ENCODE measurements at regions not wholly inside any gene's neighbourhood (a gene's known extent, or its start where the extent isn't known, plus 50 kb on each side); places are given as distances from the start of the nearest gene placed in this dataset.

GRCh38 chr6:96279084-96279483, 242.5 kb upstream of the UFL1 start:
- 10% methylated on average over 1 of the region's 1 CpG for WGBS (ENCODE audit: insufficient coverage, low coverage, missing lambda C conversion rate)
- no peaks in the 10 kb centered on the region for H3K27me3 ChIP-seq (ENCODE audit: control insufficient read depth in 2 of 2, insufficient read depth in 2 of 2, low read length in 2 of 2)
- H3K4me1 ChIP-seq (replicated peaks in 1 of 2; ENCODE audit: control insufficient read depth in 2 of 2, insufficient read depth in 2 of 2, low read length in 2 of 2): no peaks in the 10 kb centered on the region
- no peak for TF ChIP-seq MTA3 (IDR thresholded peaks at IDR 0.05; ENCODE audit: borderline replicate concordance)
- TF ChIP-seq ZBTB26 (CRISPR knock-in tag; IDR thresholded peaks at IDR 0.05): no peak
- no peak for TF ChIP-seq CBFB (CRISPR knock-in tag; IDR thresholded peaks at IDR 0.05)
- no peak for TF ChIP-seq ZNF232 (CRISPR knock-in tag; IDR thresholded peaks at IDR 0.05)
- TF ChIP-seq E4F1 (CRISPR knock-in tag; IDR thresholded peaks at IDR 0.05; ENCODE audit: borderline replicate concordance): no peak
- TF ChIP-seq GABPA (tag; conservative IDR thresholded peaks at IDR 0.05; ENCODE audit: low read depth): no peak
- no peak for TF ChIP-seq NCOA6 (IDR thresholded peaks at IDR 0.05)
- no peak for TF ChIP-seq EZH2 (IDR thresholded peaks at IDR 0.05; ENCODE audit: borderline replicate concordance, low read depth, low read length)
- no peak for TF ChIP-seq JUND (IDR thresholded peaks at IDR 0.05; ENCODE audit: borderline replicate concordance, low read depth, low read length)
- TF ChIP-seq JUND (tag; IDR thresholded peaks at IDR 0.05; ENCODE audit: borderline replicate concordance, low read depth, low read length): no peak
- TF ChIP-seq COPS2 (conservative IDR thresholded peaks at IDR 0.05): no peak
- no peak for TF ChIP-seq TEAD2 (tag; IDR thresholded peaks at IDR 0.05)
- no peak for TF ChIP-seq ZNF431 (CRISPR knock-in tag; IDR thresholded peaks at IDR 0.05)
- no peak for TF ChIP-seq CREBBP (IDR thresholded peaks at IDR 0.05; ENCODE audit: low read depth, low read length)
- no peak for TF ChIP-seq XRCC3 (IDR thresholded peaks at IDR 0.05)
- no peak for TF ChIP-seq ZBTB34 (CRISPR knock-in tag; IDR thresholded peaks at IDR 0.05)
- TF ChIP-seq STAT5A (IDR thresholded peaks at IDR 0.05; ENCODE audit: borderline replicate concordance, low read length): no peak
- H3K27ac ChIP-seq (ENCODE audit: extremely low read depth, low read depth, low read length): no peak overlapping the region
- no peaks in the 10 kb centered on the region for H3K79me2 ChIP-seq (ENCODE audit: control insufficient read depth, insufficient read depth, low read length)
- ATAC-seq: no peak
- H4K20me1 ChIP-seq (replicated peaks; ENCODE audit: control insufficient read depth, insufficient read depth, low read length): no peaks in the 10 kb centered on the region
- FAIRE-seq: no peak
- ChIA-PET POLR2A (no interaction called here), CTCF (ENCODE audit: low intra/inter-chr PET ratio) (no interaction called here)
- in situ Hi-C loops (cut with MboI): no loop called here
- no peaks in the 10 kb centered on the region for H3K9me1 ChIP-seq (ENCODE audit: control insufficient read depth, insufficient read depth, low read length)
- DNase-seq (ENCODE audit: extremely low read depth in 1 of 4, low spot score in 3 of 4): no peak
- H3K9ac ChIP-seq (ENCODE audit: insufficient read depth in 1 of 2, low read depth in 2 of 2, low read length in 2 of 2): no peak overlapping the region
- H3K36me3 ChIP-seq (ENCODE audit: control insufficient read depth, insufficient read depth, low read length): no peaks in the 10 kb centered on the region
- no peaks in the 10 kb centered on the region for H3K9me3 ChIP-seq (replicated peaks; ENCODE audit: control insufficient read depth, insufficient read depth, low read depth, low read length)
- no peak overlapping the region for H3K4me2 ChIP-seq (ENCODE audit: insufficient read depth, low read length)
- no peak overlapping the region for H3K4me3 ChIP-seq
- BruUV-seq (replicated peaks): no TSS peak
- intact Hi-C loops (cut with micrococcal nuclease): no loop called here
- H2AFZ ChIP-seq (ENCODE audit: low read depth, low read length): no peak overlapping the region
